ENCODE measurements at regions not wholly inside any gene's neighbourhood (a gene's known extent, or its start where the extent isn't known, plus 50 kb on each side); places are given as distances from the start of the nearest gene placed in this dataset.

DNA sequence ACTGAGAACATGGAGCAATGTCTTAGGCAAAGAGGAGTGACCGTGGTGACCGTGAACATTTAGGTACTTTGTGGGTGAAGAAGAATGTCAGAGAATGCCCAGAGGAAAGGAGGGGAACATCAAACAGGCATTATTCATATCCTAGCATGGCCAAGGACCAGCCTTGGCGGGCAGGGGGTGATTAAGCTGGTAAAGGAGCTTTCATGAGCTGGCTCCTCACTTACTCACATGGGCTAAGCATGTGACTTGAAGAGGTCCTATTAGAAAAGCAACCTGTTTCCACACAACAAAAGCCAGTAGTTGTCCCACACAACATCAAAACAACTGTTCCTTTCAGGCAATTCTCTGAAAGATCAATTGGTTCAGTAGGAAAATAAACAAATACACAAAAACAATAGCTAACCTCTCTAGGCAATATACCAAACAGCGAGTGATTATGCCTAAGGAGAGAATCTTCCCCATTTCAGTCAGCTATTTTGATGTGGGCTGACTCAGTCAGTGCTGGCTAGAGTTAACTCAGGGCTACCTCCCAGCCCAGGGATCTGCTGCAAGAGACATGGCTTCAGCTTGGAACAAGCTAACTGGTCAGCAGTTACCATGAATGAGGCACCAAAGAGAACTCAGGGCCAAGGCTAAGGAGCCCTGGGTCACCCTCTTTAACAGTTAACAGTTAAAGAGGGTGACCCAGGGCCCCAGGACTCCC lies 283.5 kb downstream of the ARHGAP12 start:
- WGBS, 2 experiments (ENCODE audit: insufficient coverage in 2 of 2), result 84 to 86% methylated on average over 2 to 3 of the region's 4 CpGs
- Histone ChIP-seq H3K4me3 (ENCODE audit: extremely low read depth, insufficient read depth, low read length, poor library complexity, severe bottlenecking) (no peak overlapping the region), H3K4me1 (ENCODE audit: control insufficient read depth, insufficient read depth, low read length, poor library complexity, severe bottlenecking) (peaks cover 4% of the 10 kb centered on the region), H3K9me3 (ENCODE audit: control insufficient read depth, low read length) (no peaks in the 10 kb centered on the region), H3K36me3 (ENCODE audit: control insufficient read depth, insufficient read depth, low read length) (no peaks in the 10 kb centered on the region), H3K27ac (ENCODE audit: low read depth, low read length, severe bottlenecking) (no peak overlapping the region)

DNA sequence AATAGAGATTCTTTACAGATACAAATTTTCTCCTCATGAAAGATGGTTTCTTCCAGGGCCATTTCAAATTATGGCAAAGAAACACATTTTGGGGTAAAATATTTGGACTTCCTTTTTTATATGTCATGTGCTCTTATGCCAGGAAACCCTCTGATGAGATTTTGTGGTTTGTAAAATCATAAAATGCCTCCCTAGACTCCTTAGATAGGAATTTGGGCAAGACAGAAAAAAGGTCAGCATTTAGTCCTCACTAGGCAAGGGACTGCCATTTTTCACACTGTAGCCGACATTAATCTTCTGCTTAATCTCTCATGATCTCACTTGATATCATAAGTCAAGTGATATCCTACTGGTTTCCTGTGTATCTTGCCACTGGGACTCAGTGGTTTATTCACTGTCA lies 286.4 kb downstream of the ARHGAP12 start:
- WGBS, 2 experiments (ENCODE audit: insufficient coverage in 2 of 2), result 100% methylated on average over 1 of the region's 1 CpG
- Histone ChIP-seq H3K4me1 (ENCODE audit: control insufficient read depth, insufficient read depth, low read length, poor library complexity, severe bottlenecking) (peaks cover 4% of the 10 kb centered on the region), H3K27ac (ENCODE audit: low read depth, low read length, severe bottlenecking) (no peak overlapping the region), H3K4me3 (ENCODE audit: extremely low read depth, insufficient read depth, low read length, poor library complexity, severe bottlenecking) (no peak overlapping the region), H3K9me3 (ENCODE audit: control insufficient read depth, low read length) (no peaks in the 10 kb centered on the region), H3K36me3 (ENCODE audit: control insufficient read depth, insufficient read depth, low read length) (no peaks in the 10 kb centered on the region)

DNA sequence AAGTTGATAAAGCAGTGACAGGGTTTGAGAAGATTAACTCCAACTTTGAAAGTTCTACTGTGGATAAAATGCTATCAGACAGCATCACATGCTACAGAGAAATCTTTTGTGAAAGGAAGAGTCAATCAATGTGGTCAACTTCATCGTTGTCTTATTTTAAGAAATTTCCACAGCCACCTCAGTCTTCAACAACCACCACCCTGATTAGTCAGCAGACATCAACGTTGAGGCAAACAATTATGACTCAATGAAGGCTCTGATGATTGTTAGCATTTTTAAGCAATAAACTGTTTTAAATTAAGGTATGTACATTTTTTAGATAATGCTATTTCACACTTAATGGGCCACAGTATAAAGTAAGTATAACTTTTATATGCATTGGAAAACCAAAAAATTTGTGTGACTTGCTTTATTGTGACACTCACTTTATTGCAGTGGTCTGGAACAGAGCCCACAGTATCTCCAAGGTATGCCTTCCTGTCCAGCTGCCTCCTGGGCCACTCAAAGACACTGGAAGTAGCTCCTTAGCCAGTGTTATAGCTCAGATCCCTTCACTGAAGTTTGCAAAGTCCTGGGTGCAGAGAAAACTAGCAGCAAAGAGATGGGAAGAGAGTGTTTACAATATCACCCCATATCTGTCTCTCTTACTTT lies 293.1 kb downstream of the ARHGAP12 start:
- H3K27ac ChIP-seq (ENCODE audit: low read depth, low read length, severe bottlenecking), result no peak overlapping the region
- WGBS, 2 experiments (ENCODE audit: insufficient coverage in 2 of 2), result no CpG with 5 or more reads among the region's 2 CpGs
- no peak overlapping the region for H3K4me3 ChIP-seq (ENCODE audit: extremely low read depth, insufficient read depth, low read length, poor library complexity, severe bottlenecking)
- no peaks in the 10 kb centered on the region for H3K4me1 ChIP-seq (ENCODE audit: control insufficient read depth, insufficient read depth, low read length, poor library complexity, severe bottlenecking)
- H3K36me3 ChIP-seq (ENCODE audit: control insufficient read depth, insufficient read depth, low read length), result no peaks in the 10 kb centered on the region
- H3K9me3 ChIP-seq (ENCODE audit: control insufficient read depth, low read length), result no peaks in the 10 kb centered on the region

DNA sequence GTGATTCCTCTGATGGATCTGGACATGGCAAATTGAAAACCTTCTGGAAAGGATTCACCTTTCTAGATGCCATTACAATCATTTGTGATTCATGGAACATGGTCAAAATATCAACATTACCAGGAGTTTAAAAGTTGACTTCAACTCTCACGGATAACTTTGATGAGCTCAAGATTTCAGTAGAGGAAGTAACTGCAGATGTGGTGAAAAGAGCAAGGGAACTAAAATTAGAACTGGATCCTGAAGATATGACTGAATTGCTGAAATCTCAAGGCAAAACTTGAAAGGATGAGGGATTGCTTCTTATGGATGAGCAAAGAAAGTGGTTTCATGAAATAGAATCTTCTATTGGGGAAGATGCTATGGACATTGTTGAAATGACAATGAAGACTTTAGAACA lies 293.6 kb downstream of the ARHGAP12 start:
- Histone ChIP-seq H3K9me3 (ENCODE audit: control insufficient read depth, low read length) (no peaks in the 10 kb centered on the region), H3K4me1 (ENCODE audit: control insufficient read depth, insufficient read depth, low read length, poor library complexity, severe bottlenecking) (no peaks in the 10 kb centered on the region), H3K36me3 (ENCODE audit: control insufficient read depth, insufficient read depth, low read length) (no peaks in the 10 kb centered on the region), H3K4me3 (ENCODE audit: extremely low read depth, insufficient read depth, low read length, poor library complexity, severe bottlenecking) (no peak overlapping the region), H3K27ac (ENCODE audit: low read depth, low read length, severe bottlenecking) (no peak overlapping the region)
- WGBS, 2 experiments (ENCODE audit: insufficient coverage in 2 of 2), result 57 to 100% methylated on average over 1 of the region's 1 CpG

DNA sequence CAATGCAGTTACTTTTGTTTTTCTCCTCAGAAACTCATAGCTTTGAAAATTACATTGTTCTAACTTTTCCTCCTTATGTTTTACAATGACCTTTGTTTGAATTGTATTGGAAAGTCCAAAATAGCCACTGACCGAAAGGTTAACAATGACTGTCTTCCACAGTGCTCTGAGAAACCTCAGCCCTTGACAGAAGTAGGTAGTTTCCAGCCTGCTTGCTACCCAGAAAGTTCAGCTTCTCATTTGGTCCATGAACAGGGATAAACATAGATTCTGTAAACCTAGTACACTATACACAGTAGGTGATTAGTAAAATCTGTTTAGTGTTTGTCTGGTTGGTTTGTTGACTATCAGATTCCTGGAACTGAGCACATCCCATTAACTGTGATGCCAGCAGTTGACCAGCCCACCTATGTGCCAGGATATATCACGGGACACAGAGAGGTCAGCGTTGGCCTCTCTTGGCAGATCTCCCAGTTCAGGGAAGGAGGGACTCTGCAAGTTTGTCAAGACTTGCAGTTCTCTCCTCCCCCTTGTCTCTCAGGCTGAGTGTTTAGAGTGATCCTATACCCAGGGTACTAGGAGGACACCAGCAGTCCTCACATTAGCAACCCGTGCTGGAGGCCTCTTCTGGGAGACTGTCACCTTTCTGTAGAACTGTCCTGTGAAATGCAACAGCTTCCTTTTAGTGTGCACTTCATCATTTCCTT lies 297.6 kb downstream of the ARHGAP12 start:
- no peaks in the 10 kb centered on the region for H3K4me1 ChIP-seq (ENCODE audit: control insufficient read depth, insufficient read depth, low read length, poor library complexity, severe bottlenecking)
- H3K27ac ChIP-seq (ENCODE audit: low read depth, low read length, severe bottlenecking), result no peak overlapping the region
- 92 to 93% methylated on average over 3 to 4 of the region's 4 CpGs for WGBS, 2 experiments (ENCODE audit: insufficient coverage in 2 of 2)
- H3K4me3 ChIP-seq (ENCODE audit: extremely low read depth, insufficient read depth, low read length, poor library complexity, severe bottlenecking), result no peak overlapping the region
- no peaks in the 10 kb centered on the region for H3K36me3 ChIP-seq (ENCODE audit: control insufficient read depth, insufficient read depth, low read length)
- peaks cover 7% of the 10 kb centered on the region for H3K9me3 ChIP-seq (ENCODE audit: control insufficient read depth, low read length)

DNA sequence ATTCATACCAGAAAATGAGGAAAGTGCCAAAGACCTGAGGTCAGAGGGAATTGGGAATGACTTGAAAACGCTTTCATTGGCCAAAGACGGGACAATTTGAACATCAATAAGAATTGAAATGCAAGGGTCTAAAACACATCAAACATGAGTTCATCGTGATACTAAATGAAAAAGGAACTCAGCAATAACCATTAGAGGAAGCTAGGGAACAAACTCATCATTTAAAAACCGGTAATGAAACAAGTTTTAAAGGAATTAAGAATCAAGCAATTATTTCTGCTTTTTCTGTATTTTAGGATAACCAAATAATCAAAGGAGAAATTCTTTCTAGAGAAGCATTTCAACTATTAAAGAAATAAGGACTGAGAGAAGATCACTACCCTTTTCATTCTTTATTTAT lies 303.1 kb downstream of the ARHGAP12 start:
- Histone ChIP-seq H3K9me3 (ENCODE audit: control insufficient read depth, low read length) (peaks cover 12% of the 10 kb centered on the region), H3K36me3 (ENCODE audit: control insufficient read depth, insufficient read depth, low read length) (no peaks in the 10 kb centered on the region), H3K4me1 (ENCODE audit: control insufficient read depth, insufficient read depth, low read length, poor library complexity, severe bottlenecking) (peaks cover 4% of the 10 kb centered on the region), H3K27ac (ENCODE audit: low read depth, low read length, severe bottlenecking) (no peak overlapping the region), H3K4me3 (ENCODE audit: extremely low read depth, insufficient read depth, low read length, poor library complexity, severe bottlenecking) (no peak overlapping the region)
- whole genome bisulfite sequencing, 2 experiments (ENCODE audit: insufficient coverage in 2 of 2), result 97 to 100% methylated on average over 1 to 3 of the region's 4 CpGs

DNA sequence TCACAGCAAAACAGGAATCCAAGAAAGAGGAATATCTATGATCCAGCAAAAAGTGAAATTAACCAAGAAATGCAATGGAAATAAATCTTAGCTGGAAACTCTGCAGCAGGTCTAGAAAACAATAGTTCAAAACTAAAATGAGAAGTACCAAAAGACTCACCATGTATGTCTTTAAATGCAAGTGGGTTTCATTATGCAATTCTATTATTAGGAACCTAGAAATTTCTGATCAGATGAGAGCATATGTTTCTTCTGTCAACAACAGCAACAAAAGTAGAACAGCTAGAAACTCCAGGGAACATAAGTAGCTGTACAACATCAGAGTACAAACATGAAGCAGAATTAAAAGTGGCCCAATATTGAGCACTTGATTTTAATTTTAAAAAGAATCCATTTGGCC lies 304.0 kb downstream of the ARHGAP12 start:
- Histone ChIP-seq H3K27ac (ENCODE audit: low read depth, low read length, severe bottlenecking) (no peak overlapping the region), H3K4me1 (ENCODE audit: control insufficient read depth, insufficient read depth, low read length, poor library complexity, severe bottlenecking) (peaks cover 11% of the 10 kb centered on the region), H3K36me3 (ENCODE audit: control insufficient read depth, insufficient read depth, low read length) (no peaks in the 10 kb centered on the region), H3K9me3 (ENCODE audit: control insufficient read depth, low read length) (peaks cover 12% of the 10 kb centered on the region), H3K4me3 (ENCODE audit: extremely low read depth, insufficient read depth, low read length, poor library complexity, severe bottlenecking) (no peak overlapping the region)

DNA sequence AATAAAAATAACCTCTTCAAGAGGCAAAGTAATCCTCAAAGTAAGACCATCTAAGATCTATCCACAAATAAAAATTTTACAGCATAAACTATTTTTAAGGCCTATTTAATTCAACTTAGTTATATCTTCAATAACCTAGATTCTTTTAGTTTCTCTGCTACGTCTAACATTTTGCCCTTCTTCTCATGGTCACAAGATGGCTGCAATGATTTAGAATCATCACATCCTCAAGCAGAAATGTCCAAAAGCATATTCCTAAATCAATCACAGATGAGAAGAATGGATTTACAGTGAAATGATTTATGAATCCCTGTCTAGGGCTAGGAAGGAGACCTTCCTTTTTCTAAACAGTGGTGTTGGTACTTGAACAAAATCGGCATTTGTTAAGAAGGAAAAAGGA lies 304.7 kb downstream of the ARHGAP12 start:
- Histone ChIP-seq H3K4me3 (ENCODE audit: extremely low read depth, insufficient read depth, low read length, poor library complexity, severe bottlenecking) (no peak overlapping the region), H3K27ac (ENCODE audit: low read depth, low read length, severe bottlenecking) (no peak overlapping the region), H3K36me3 (ENCODE audit: control insufficient read depth, insufficient read depth, low read length) (no peaks in the 10 kb centered on the region), H3K4me1 (ENCODE audit: control insufficient read depth, insufficient read depth, low read length, poor library complexity, severe bottlenecking) (peaks cover 13% of the 10 kb centered on the region), H3K9me3 (ENCODE audit: control insufficient read depth, low read length) (peaks cover 12% of the 10 kb centered on the region)
- WGBS, 2 experiments (ENCODE audit: insufficient coverage in 2 of 2), result 80% methylated on average over 1 of the region's 2 CpGs

DNA sequence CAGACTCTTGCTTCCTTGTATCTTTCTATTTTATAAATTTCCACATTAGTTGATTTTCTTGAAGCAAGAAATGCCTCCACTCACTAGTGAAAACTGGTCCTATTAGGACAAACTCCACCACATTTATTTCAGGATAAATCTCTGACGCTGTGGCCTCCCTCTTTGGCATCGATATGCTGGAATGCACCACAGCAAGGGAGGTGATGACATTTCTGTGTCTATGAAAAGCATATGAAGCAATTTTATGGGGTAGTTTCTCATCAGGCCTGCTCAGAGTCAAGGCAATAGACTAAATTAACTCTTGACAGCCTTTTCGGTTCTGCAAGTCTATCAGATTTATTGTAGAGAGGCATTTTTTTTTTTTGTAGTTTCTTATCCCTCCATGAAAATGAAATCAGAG lies 304.4 kb downstream of the ZEB1 start:
- no peak overlapping the region for H3K27ac ChIP-seq (ENCODE audit: low read depth, low read length, severe bottlenecking)
- peaks cover 12% of the 10 kb centered on the region for H3K9me3 ChIP-seq (ENCODE audit: control insufficient read depth, low read length)
- WGBS, 2 experiments (ENCODE audit: insufficient coverage in 2 of 2), result no CpG with 5 or more reads among the region's 3 CpGs
- no peaks in the 10 kb centered on the region for H3K36me3 ChIP-seq (ENCODE audit: control insufficient read depth, insufficient read depth, low read length)
- H3K4me3 ChIP-seq (ENCODE audit: extremely low read depth, insufficient read depth, low read length, poor library complexity, severe bottlenecking), result no peak overlapping the region
- peaks cover 13% of the 10 kb centered on the region for H3K4me1 ChIP-seq (ENCODE audit: control insufficient read depth, insufficient read depth, low read length, poor library complexity, severe bottlenecking)

DNA sequence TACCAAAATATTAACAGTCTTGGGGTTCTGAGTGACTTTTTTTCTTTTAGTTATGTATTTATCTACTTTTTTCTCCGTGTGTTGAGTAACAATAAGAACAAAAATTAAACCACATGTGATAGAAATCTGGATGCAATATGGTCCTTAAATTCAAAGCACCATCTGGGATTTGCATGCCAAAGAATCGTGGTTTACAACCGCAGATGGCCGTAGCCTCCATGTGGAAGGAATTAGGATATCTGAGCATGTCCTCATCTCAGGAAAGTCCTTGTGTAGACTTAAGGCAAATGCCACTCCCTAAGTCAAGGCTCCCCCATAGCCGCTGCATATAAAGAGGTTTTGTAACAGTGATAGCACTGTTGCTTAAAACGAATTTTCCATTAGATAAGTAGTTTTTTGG lies 304.0 kb downstream of the ZEB1 start:
- H3K4me1 ChIP-seq (ENCODE audit: control insufficient read depth, insufficient read depth, low read length, poor library complexity, severe bottlenecking), result peaks cover 13% of the 10 kb centered on the region
- peaks cover 12% of the 10 kb centered on the region for H3K9me3 ChIP-seq (ENCODE audit: control insufficient read depth, low read length)
- no peaks in the 10 kb centered on the region for H3K36me3 ChIP-seq (ENCODE audit: control insufficient read depth, insufficient read depth, low read length)
- no peak overlapping the region for H3K4me3 ChIP-seq (ENCODE audit: extremely low read depth, insufficient read depth, low read length, poor library complexity, severe bottlenecking)
- no peak overlapping the region for H3K27ac ChIP-seq (ENCODE audit: low read depth, low read length, severe bottlenecking)
- WGBS, 2 experiments (ENCODE audit: insufficient coverage in 2 of 2), result 90 to 91% methylated on average over 3 to 5 of the region's 6 CpGs

DNA sequence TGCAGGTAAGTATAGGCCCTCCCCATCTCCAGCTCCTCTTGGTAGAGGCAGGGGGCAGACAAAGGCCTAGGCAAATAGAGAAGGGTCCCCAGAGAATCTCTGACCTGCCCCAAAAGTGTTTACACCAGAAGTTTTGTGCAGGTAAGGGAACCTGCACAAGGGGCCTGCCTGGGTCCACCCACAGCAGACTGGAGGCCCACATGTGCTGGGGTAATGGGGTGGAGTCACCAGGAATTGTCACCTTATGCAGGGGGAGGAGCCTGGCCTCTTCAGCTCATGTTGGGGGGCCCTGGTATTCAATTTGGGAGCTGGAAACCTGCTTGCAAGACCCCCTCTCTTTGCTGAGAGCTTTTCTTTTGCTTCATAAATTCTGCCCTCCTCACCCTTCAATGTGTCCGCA lies 302.7 kb downstream of the ZEB1 start:
- Histone ChIP-seq H3K4me3 (ENCODE audit: extremely low read depth, insufficient read depth, low read length, poor library complexity, severe bottlenecking) (no peak overlapping the region), H3K27ac (ENCODE audit: low read depth, low read length, severe bottlenecking) (no peak overlapping the region), H3K4me1 (ENCODE audit: control insufficient read depth, insufficient read depth, low read length, poor library complexity, severe bottlenecking) (peaks cover 13% of the 10 kb centered on the region), H3K36me3 (ENCODE audit: control insufficient read depth, insufficient read depth, low read length) (no peaks in the 10 kb centered on the region), H3K9me3 (ENCODE audit: control insufficient read depth, low read length) (peaks cover 12% of the 10 kb centered on the region)
- 95 to 100% methylated on average over 1 of the region's 1 CpG for WGBS, 2 experiments (ENCODE audit: insufficient coverage in 2 of 2)
